Trophoblast cell (in vitro differentiated cells and primary cell): ENCODE measurements at regions not wholly inside any gene's neighbourhood (a gene's known extent, or its start where the extent isn't known, plus 50 kb on each side); places are given as distances from the start of the nearest gene placed in this dataset.
"Not testable (repeated sequence)": the region's sequence is repeated elsewhere in the genome, so short reads cannot be mapped to it uniquely, and the experiment has no call there.

Experiments
- DNase-seq, 2 donors: peaks; one replicate each; pipeline ENCODE4 v3.0.0-alpha.2; 2016
- H2AFZ ChIP-seq: 2 replicates; pipeline ENCODE4 v1.6.1; 2013; ENCODE audit warnings: low read length, moderate library complexity, mild to moderate bottlenecking; ENCODE audit not compliant: insufficient read depth, poor library complexity
- H2AK5ac ChIP-seq: 2 replicates; pipeline ENCODE4 v1.6.1; 2013; ENCODE audit warnings: mild to moderate bottlenecking, low read length
- H2BK120ac ChIP-seq: 2 replicates; pipeline ENCODE4 v1.6.1; 2013; ENCODE audit warnings: low read length, mild to moderate bottlenecking, moderate library complexity; ENCODE audit not compliant: insufficient read depth, poor library complexity
- H2BK12ac ChIP-seq: 2 replicates; pipeline ENCODE4 v1.6.1; 2013; ENCODE audit warnings: mild to moderate bottlenecking, low read length, moderate library complexity
- H2BK5ac ChIP-seq: 2 replicates; pipeline ENCODE4 v1.6.1; 2013; ENCODE audit warnings: low read length, low read depth, moderate library complexity, mild to moderate bottlenecking; ENCODE audit not compliant: poor library complexity
- H3K14ac ChIP-seq: 2 replicates; pipeline ENCODE4 v1.6.1; 2013; ENCODE audit warnings: mild to moderate bottlenecking, low read length
- H3K18ac ChIP-seq: 2 replicates; pipeline ENCODE4 v1.6.1; 2013; ENCODE audit warnings: mild to moderate bottlenecking, low read length
- H3K23ac ChIP-seq: 2 replicates; pipeline ENCODE4 v1.6.1; 2013; ENCODE audit warnings: low read length
- H3K27ac ChIP-seq: 2 replicates; pipeline ENCODE4 v1.5.1; 2013; ENCODE audit warnings: low read depth, mild to moderate bottlenecking, inconsistent platforms, low read length, moderate library complexity
- H3K27me3 ChIP-seq: 2 replicates; pipeline ENCODE4 v1.6.1; 2013; ENCODE audit warnings: inconsistent platforms, mild to moderate bottlenecking, low read length, moderate library complexity; ENCODE audit not compliant: insufficient read depth
- H3K36me3 ChIP-seq, 2 experiments: 1 replicate in 1 of 2; 2 replicates in 1 of 2; pipeline ENCODE4 v1.6.1; 2013; ENCODE audit warnings: low read length in 2 of 2, mild to moderate bottlenecking in 2 of 2, moderate library complexity in 1 of 2; ENCODE audit not compliant: insufficient read depth in 2 of 2, control insufficient read depth in 1 of 2
- H3K4ac ChIP-seq: 2 replicates; pipeline ENCODE4 v1.6.1; 2013; ENCODE audit warnings: low read depth, mild to moderate bottlenecking, low read length, moderate library complexity
- H3K4me1 ChIP-seq, 2 experiments: 1 replicate in 1 of 2; 2 replicates in 1 of 2; pipeline ENCODE4 v1.6.1; 2013; ENCODE audit warnings: low read length in 2 of 2, mild to moderate bottlenecking in 2 of 2, moderate library complexity in 1 of 2; ENCODE audit not compliant: insufficient read depth in 2 of 2, control insufficient read depth in 1 of 2
- H3K4me2 ChIP-seq: 2 replicates; pipeline ENCODE4 v1.6.1; 2013; ENCODE audit warnings: inconsistent platforms, mild to moderate bottlenecking, low read length, moderate library complexity
- H3K4me3 ChIP-seq: 2 replicates; pipeline ENCODE4 v1.5.1; 2013; ENCODE audit warnings: mild to moderate bottlenecking, low read depth, low read length, inconsistent platforms
- H3K79me1 ChIP-seq: one replicate; pipeline ENCODE4 v1.6.1; 2013; ENCODE audit warnings: low read length
- H3K79me2 ChIP-seq: 2 replicates; pipeline ENCODE4 v1.6.1; 2013; ENCODE audit warnings: low read length, mild to moderate bottlenecking; ENCODE audit not compliant: control insufficient read depth, insufficient read depth, poor library complexity
- H3K9ac ChIP-seq: 2 replicates; pipeline ENCODE4 v1.6.1; 2013; ENCODE audit warnings: mild to moderate bottlenecking, low read length
- H3K9me3 ChIP-seq: 2 replicates; pipeline ENCODE4 v1.6.1; 2013; ENCODE audit warnings: low read depth, mild to moderate bottlenecking, control low read depth, inconsistent platforms, low read length; ENCODE audit not compliant: insufficient read depth
- H4K12ac ChIP-seq: 2 replicates; pipeline ENCODE4 v1.6.1; 2013; ENCODE audit warnings: low read depth, mild to moderate bottlenecking, low read length, moderate library complexity
- H4K8ac ChIP-seq: 2 replicates; pipeline ENCODE4 v1.6.1; 2013; ENCODE audit warnings: low read depth, mild to moderate bottlenecking, low read length, moderate library complexity
- H4K91ac ChIP-seq: one replicate; pipeline ENCODE4 v1.6.1; 2013; ENCODE audit warnings: low read depth, mild to moderate bottlenecking, low read length, moderate library complexity
- WGBS: extraction: QIAGEN DNeasy Blood & Tissue Kit; methylation state at CpG from one replicate; pipeline ENCODE4 v1.1.7; 2013; ENCODE audit warnings: missing lambda C conversion rate; ENCODE audit not compliant: insufficient read length, insufficient coverage; ENCODE audit errors: extremely low coverage; 5-methylcytosine and 5-hydroxymethylcytosine counted together

DNA sequence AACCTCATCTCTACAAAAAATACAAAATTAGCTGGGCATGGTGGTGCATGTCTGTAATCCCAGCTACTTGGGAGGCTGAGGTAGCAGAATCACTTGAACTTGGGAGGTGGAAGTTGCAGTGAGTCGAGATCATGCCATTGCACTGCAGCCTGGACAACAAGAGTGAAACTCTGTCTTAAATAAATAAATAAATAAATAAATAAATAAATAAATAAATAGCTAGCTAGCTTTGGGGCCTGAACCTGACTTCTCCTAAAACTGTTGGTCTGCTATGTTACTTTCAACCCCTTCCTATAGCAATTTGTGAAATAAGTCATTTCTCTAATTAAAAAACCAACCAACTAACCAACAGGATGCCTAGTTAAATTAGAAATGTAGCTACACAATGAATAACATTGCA is 101.0 kb upstream of the KCNG1 start:
- not testable (repeated sequence) for H2BK12ac ChIP-seq, H2AK5ac ChIP-seq, H3K4ac ChIP-seq, H4K91ac ChIP-seq, H4K8ac ChIP-seq, H3K18ac ChIP-seq, H3K9ac ChIP-seq, H3K79me1 ChIP-seq, H3K27me3 ChIP-seq, H3K4me3 ChIP-seq, H2BK120ac ChIP-seq, H3K23ac ChIP-seq, H4K12ac ChIP-seq, H3K27ac ChIP-seq, H3K4me2 ChIP-seq, H3K79me2 ChIP-seq, H2AFZ ChIP-seq, H3K14ac ChIP-seq, H3K9me3 ChIP-seq, H3K36me3 ChIP-seq, H2BK5ac ChIP-seq, DNase-seq
- WGBS = no CpG with 5 or more reads among the region's 1 CpG
- H3K4me1 ChIP-seq = peaks cover 13 to 17% of the 10 kb centered on the region in 2 experiments

- no CpG with 5 or more reads among the region's 7 CpGs for WGBS
- H3K79me1 ChIP-seq = no peaks in the 10 kb centered on the region
- H3K4me2 ChIP-seq = no peak overlapping the region
- no peak overlapping the region for H2BK5ac ChIP-seq
- no peak overlapping the region for H4K8ac ChIP-seq
- H2BK120ac ChIP-seq = no peak overlapping the region
- no peak overlapping the region for H4K12ac ChIP-seq
- H3K23ac ChIP-seq = no peak overlapping the region
- H3K9me3 ChIP-seq = peaks cover 3% of the 10 kb centered on the region
- H3K4me1 ChIP-seq = peaks cover 10 to 11% of the 10 kb centered on the region in 2 experiments
- H3K18ac ChIP-seq = no peak overlapping the region
- no peak overlapping the region for H3K4ac ChIP-seq
- H2BK12ac ChIP-seq = no peak overlapping the region
- H3K4me3 ChIP-seq = no peak overlapping the region
- H3K9ac ChIP-seq = no peak overlapping the region
- peak overlapping the region; percentile 4 for H4K91ac ChIP-seq
- DNase-seq = no peak
- no peak overlapping the region for H2AK5ac ChIP-seq
- no peaks in the 10 kb centered on the region for H3K79me2 ChIP-seq
- no peaks in the 10 kb centered on the region for H3K36me3 ChIP-seq
- H3K14ac ChIP-seq = peak overlapping the region; percentile 30
- no peak overlapping the region for H3K27ac ChIP-seq
- H2AFZ ChIP-seq = no peak overlapping the region
- no peaks in the 10 kb centered on the region for H3K27me3 ChIP-seq
These were observed 100.2 kb upstream of the KCNG1 start for GRCh38 chr20:51122931-51123658.

DNA sequence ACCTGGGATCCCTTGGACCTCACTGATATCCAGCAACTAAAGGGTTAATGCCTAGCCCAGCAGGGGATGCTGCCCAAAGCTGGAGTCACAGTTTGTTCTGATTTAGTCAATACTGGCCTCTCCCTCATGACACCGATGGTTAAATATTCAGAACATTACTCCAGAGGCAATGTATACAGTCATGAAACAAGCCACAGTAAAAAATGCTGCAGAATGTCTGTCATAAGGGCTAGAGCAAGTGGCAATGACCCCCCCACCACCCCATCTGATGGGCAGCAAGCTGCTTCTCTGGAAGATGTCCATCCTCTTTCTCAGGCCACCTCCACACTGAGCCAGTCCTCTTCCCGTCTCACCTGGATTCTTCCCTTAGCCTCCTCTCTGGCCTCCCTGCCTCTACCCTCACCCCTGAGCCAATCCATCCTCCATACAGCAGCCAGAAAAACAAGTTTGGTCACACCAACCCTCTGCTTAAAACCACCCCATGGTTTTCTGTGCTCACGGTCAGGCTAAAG is 99.0 kb upstream of the KCNG1 start:
- no peak overlapping the region for H2BK120ac ChIP-seq
- WGBS = no CpG with 5 or more reads among the region's 3 CpGs
- no peak overlapping the region for H3K4me2 ChIP-seq
- H3K9ac ChIP-seq = no peak overlapping the region
- no peak overlapping the region for H3K4me3 ChIP-seq
- H4K8ac ChIP-seq = no peak overlapping the region
- H3K4ac ChIP-seq = no peak overlapping the region
- H3K9me3 ChIP-seq = peaks cover 3% of the 10 kb centered on the region
- H4K12ac ChIP-seq = no peak overlapping the region
- H2AK5ac ChIP-seq = no peak overlapping the region
- H2BK12ac ChIP-seq = no peak overlapping the region
- no peak overlapping the region for H3K14ac ChIP-seq
- H2BK5ac ChIP-seq = no peak overlapping the region
- H2AFZ ChIP-seq = no peak overlapping the region
- H4K91ac ChIP-seq = no peak overlapping the region
- no peak overlapping the region for H3K23ac ChIP-seq
- peaks cover 8% of the 10 kb centered on the region in 2 experiments for H3K4me1 ChIP-seq
- peak; percentile 78 to 91 for DNase-seq
- no peaks in the 10 kb centered on the region for H3K27me3 ChIP-seq
- no peak overlapping the region for H3K18ac ChIP-seq
- H3K36me3 ChIP-seq = no peaks in the 10 kb centered on the region
- H3K79me1 ChIP-seq = no peaks in the 10 kb centered on the region
- H3K79me2 ChIP-seq = no peaks in the 10 kb centered on the region
- H3K27ac ChIP-seq = no peak overlapping the region

- no peak overlapping the region for H3K4me2 ChIP-seq
- no peaks in the 10 kb centered on the region for H3K27me3 ChIP-seq
- H3K36me3 ChIP-seq = no peaks in the 10 kb centered on the region
- H3K9ac ChIP-seq = no peak overlapping the region
- H3K23ac ChIP-seq = no peak overlapping the region
- H3K4ac ChIP-seq = no peak overlapping the region
- no peak overlapping the region for H3K18ac ChIP-seq
- peaks cover 7% of the 10 kb centered on the region in 2 experiments for H3K4me1 ChIP-seq
- peaks cover 3% of the 10 kb centered on the region for H3K9me3 ChIP-seq
- H4K91ac ChIP-seq = no peak overlapping the region
- H3K4me3 ChIP-seq = no peak overlapping the region
- H2BK120ac ChIP-seq = no peak overlapping the region
- no peaks in the 10 kb centered on the region for H3K79me2 ChIP-seq
- H4K12ac ChIP-seq = no peak overlapping the region
- H4K8ac ChIP-seq = no peak overlapping the region
- H2AK5ac ChIP-seq = no peak overlapping the region
- no peak overlapping the region for H3K27ac ChIP-seq
- no peak overlapping the region for H2AFZ ChIP-seq
- no peak overlapping the region for H2BK12ac ChIP-seq
- no peak for DNase-seq
- no CpG with 5 or more reads among the region's 6 CpGs for WGBS
- H2BK5ac ChIP-seq = no peak overlapping the region
- H3K79me1 ChIP-seq = no peaks in the 10 kb centered on the region
- H3K14ac ChIP-seq = no peak overlapping the region
These were observed 98.4 kb upstream of the KCNG1 start for GRCh38 chr20:51121272-51121671.
